IPS-18a (cell line): ENCODE measurements at regions not wholly inside any gene's neighbourhood (a gene's known extent, or its start where the extent isn't known, plus 50 kb on each side); places are given as distances from the start of the nearest gene placed in this dataset.

Source experiments
- H3K27ac ChIP-seq: one replicate; pipeline ENCODE4 v1.5.1; 2013; ENCODE audit warnings: low read length
- H3K27me3 ChIP-seq: one replicate; pipeline ENCODE4 v1.6.1; 2013; ENCODE audit warnings: mild to moderate bottlenecking, low read length; ENCODE audit not compliant: control insufficient read depth, insufficient read depth
- H3K36me3 ChIP-seq: one replicate; pipeline ENCODE4 v1.6.1; 2013; ENCODE audit warnings: low read depth, low read length; ENCODE audit not compliant: control insufficient read depth
- H3K4me1 ChIP-seq: one replicate; pipeline ENCODE4 v1.6.1; 2013; ENCODE audit warnings: low read depth, low read length; ENCODE audit not compliant: control insufficient read depth
- H3K4me3 ChIP-seq: one replicate; pipeline ENCODE4 v1.5.1; 2013; ENCODE audit warnings: low read length
- H3K9ac ChIP-seq: one replicate; pipeline ENCODE4 v1.6.1; 2013; ENCODE audit warnings: mild to moderate bottlenecking, low read length, moderate library complexity
- H3K9me3 ChIP-seq: one replicate; pipeline ENCODE4 v1.6.1; 2013; ENCODE audit warnings: low read depth, low read length; ENCODE audit not compliant: control insufficient read depth

- H3K27ac ChIP-seq = no peak overlapping the region
- H3K9ac ChIP-seq = no peak overlapping the region
- no peaks in the 10 kb centered on the region for H3K9me3 ChIP-seq
- no peak overlapping the region for H3K4me3 ChIP-seq
- H3K27me3 ChIP-seq = no peaks in the 10 kb centered on the region
- no peaks in the 10 kb centered on the region for H3K36me3 ChIP-seq
- no peaks in the 10 kb centered on the region for H3K4me1 ChIP-seq
Measured at GRCh38 chr6:108755257-108756240, 92.7 kb upstream of the ARMC2 start.

- no peaks in the 10 kb centered on the region for H3K27me3 ChIP-seq
- H3K27ac ChIP-seq = no peak overlapping the region
- no peak overlapping the region for H3K9ac ChIP-seq
- H3K4me3 ChIP-seq = no peak overlapping the region
- no peaks in the 10 kb centered on the region for H3K9me3 ChIP-seq
- H3K36me3 ChIP-seq = no peaks in the 10 kb centered on the region
- H3K4me1 ChIP-seq = no peaks in the 10 kb centered on the region
Measured at GRCh38 chr6:108757357-108757756, 90.9 kb upstream of the ARMC2 start.

GRCh38 chr6:108758884-108759283, 89.3 kb upstream of the ARMC2 start:
- Histone ChIP-seq H3K36me3 (no peaks in the 10 kb centered on the region), H3K27ac (no peak overlapping the region), H3K9me3 (no peaks in the 10 kb centered on the region), H3K27me3 (no peaks in the 10 kb centered on the region), H3K4me1 (no peaks in the 10 kb centered on the region), H3K4me3 (no peak overlapping the region), H3K9ac (no peak overlapping the region)

GRCh38 chr6:108760126-108761050, 87.8 kb upstream of the ARMC2 start:
- Histone ChIP-seq H3K9ac (no peak overlapping the region), H3K4me1 (no peaks in the 10 kb centered on the region), H3K27ac (no peak overlapping the region), H3K4me3 (no peak overlapping the region), H3K27me3 (no peaks in the 10 kb centered on the region), H3K36me3 (no peaks in the 10 kb centered on the region), H3K9me3 (no peaks in the 10 kb centered on the region)

DNA sequence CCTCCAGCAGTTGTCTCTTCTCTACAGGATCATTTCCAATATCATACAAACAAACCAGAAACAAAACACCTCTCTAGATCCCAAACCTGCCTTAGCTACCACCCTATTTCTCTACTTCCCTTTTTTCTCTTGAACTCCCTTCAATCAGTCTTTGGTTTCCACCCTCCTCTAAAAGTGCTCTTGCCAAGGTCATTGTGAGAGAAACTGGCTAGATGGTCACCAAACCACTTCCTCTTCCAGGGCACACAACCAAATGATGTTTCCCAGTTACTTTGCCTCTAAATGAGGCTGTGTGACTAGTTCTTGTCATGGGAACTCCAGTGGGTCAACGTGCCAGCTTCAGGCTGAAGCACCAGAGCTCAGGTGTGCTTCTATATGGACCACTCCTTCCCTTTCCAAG, 85.8 kb upstream of the ARMC2 start:
- Histone ChIP-seq H3K9me3 (no peaks in the 10 kb centered on the region), H3K36me3 (no peaks in the 10 kb centered on the region), H3K4me3 (no peak overlapping the region), H3K9ac (no peak overlapping the region), H3K27ac (no peak overlapping the region), H3K27me3 (no peaks in the 10 kb centered on the region), H3K4me1 (peaks cover 5% of the 10 kb centered on the region)

DNA sequence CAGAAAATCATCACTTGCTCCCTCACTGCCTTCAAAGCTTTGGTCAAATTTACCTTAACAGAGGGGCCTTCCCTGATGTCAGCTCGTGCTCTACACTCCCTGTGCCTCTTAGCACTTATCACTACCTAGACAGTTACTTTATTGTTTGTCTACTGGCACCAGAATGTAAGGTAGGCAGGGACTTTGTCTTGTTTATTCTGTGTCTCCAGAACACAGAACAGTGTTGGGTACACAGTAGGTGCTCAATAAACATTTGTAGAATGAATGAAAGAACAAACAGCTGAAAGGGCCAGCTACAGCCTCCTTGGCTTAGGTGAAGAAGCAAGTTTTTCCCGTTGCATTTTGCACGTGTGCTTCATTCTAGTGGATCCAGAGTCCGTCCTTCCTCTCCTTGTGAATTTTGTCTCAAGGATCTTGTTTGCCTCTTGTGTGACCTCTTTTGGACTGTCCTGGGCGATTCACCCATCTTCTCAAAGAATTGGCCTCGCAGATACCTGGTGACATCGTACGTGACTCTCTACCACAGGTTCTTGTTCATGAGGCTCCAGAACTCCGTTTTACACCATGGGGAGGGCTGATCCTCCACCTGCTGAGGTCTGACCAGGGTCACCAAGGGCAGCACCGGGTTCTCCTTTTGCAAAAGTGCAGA, 84.2 kb upstream of the ARMC2 start:
- peaks cover 5% of the 10 kb centered on the region for H3K4me1 ChIP-seq
- no peak overlapping the region for H3K9ac ChIP-seq
- no peak overlapping the region for H3K4me3 ChIP-seq

GRCh38 chr6:108764580-108764950, 83.7 kb upstream of the ARMC2 start:
- H3K27me3 ChIP-seq = no peaks in the 10 kb centered on the region
- no peaks in the 10 kb centered on the region for H3K9me3 ChIP-seq
- H3K9ac ChIP-seq = no peak overlapping the region
- no peaks in the 10 kb centered on the region for H3K36me3 ChIP-seq
- H3K4me1 ChIP-seq = peaks cover 5% of the 10 kb centered on the region
- no peak overlapping the region for H3K27ac ChIP-seq
- no peak overlapping the region for H3K4me3 ChIP-seq

More for the DNA sequence above, 84.2 kb upstream of the ARMC2 start:
- Histone ChIP-seq H3K27ac (no peak overlapping the region), H3K27me3 (no peaks in the 10 kb centered on the region), H3K9me3 (no peaks in the 10 kb centered on the region), H3K36me3 (no peaks in the 10 kb centered on the region)

GRCh38 chr6:108765495-108765894, 82.7 kb upstream of the ARMC2 start:
- no peak overlapping the region for H3K4me3 ChIP-seq
- no peaks in the 10 kb centered on the region for H3K36me3 ChIP-seq

DNA sequence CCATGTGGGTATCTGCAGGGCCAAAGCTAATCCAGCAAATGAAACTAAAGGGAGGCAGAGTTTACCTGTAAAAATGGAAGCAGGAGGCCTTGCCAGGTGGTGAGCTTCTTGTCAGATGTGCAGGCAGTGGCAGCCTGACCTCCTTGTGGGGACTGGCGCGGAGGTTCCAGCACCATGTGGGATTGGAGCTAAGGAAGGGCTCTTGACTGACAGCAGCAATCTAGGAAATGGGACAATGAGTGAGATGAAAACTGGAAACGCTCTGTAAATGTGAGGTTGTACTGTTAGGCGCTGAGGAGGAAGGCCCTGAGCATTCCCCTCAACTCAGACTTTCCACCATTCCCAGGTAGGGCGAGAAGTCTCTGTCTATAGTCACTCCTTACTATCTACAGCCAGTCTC, 81.8 kb upstream of the ARMC2 start:
- Histone ChIP-seq H3K9me3 (no peaks in the 10 kb centered on the region), H3K4me1 (peaks cover 5% of the 10 kb centered on the region), H3K27me3 (no peaks in the 10 kb centered on the region), H3K4me3 (no peak overlapping the region), H3K36me3 (no peaks in the 10 kb centered on the region), H3K9ac (no peak overlapping the region), H3K27ac (no peak overlapping the region)

More at GRCh38 chr6:108765495-108765894, 82.7 kb upstream of the ARMC2 start:
- no peak overlapping the region for H3K9ac ChIP-seq
- H3K9me3 ChIP-seq = no peaks in the 10 kb centered on the region
- H3K27me3 ChIP-seq = no peaks in the 10 kb centered on the region
- peaks cover 5% of the 10 kb centered on the region for H3K4me1 ChIP-seq
- H3K27ac ChIP-seq = no peak overlapping the region

DNA sequence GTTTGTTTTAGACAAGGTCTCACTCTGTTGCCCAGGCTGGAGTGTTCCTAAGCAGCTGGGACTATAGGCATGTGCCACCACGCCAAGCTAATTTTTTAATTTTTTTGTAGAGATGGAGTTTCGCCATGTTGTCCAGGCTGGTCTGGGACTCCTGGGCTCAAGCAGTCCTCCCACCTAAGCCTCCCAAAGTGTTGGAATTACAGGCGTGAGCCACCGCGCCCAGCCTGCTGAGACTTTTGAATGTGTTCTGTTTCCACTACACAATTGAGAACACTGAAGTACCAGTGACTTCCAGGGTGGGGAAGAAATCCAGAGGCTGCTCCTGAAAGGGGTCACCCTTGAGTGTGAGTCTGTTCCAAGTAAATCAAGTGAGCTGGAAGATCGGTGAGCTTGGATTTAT, 81.3 kb upstream of the ARMC2 start:
- Histone ChIP-seq H3K9ac (no peak overlapping the region), H3K9me3 (no peaks in the 10 kb centered on the region), H3K27ac (no peak overlapping the region), H3K4me3 (no peak overlapping the region), H3K36me3 (no peaks in the 10 kb centered on the region), H3K4me1 (peaks cover 5% of the 10 kb centered on the region), H3K27me3 (no peaks in the 10 kb centered on the region)
